HepG2 (cell line): ENCODE measurements at regions not wholly inside any gene's neighbourhood (a gene's known extent, or its start where the extent isn't known, plus 50 kb on each side); places are given as distances from the start of the nearest gene placed in this dataset.

Experiments used
- ATAC-seq: fragments of 200-7000 bp; cut with Tn5 transposase; 3 replicates; pipeline ENCODE4 v1.9.1; 2020; ENCODE audit warnings: mild to moderate bottlenecking, moderate library complexity
- BruUV-seq: library from RNA; stranded (reverse); fragments of 400-500 nt; replicated peaks from 2 replicates; lab custom pipeline; 2021; lab: Mats Ljungman, UMichigan
- CTCF ChIA-PET: fragments of 300-600 bp; formaldehyde crosslinking; extraction: SDS; loops from one replicate; lab custom pipeline; 2021; ENCODE audit warnings: low total read pairs, inconsistent platforms, low intra/inter-chr PET ratio; lab: Yijun Ruan, JAX
- POLR2A ChIA-PET: fragments of 350-600 bp; sonication (Branson Sonifier 250); formaldehyde crosslinking; loops from one replicate; lab custom pipeline; 2020; ENCODE audit warnings: antibody characterized with exemption, inconsistent platforms; lab: Yijun Ruan, JAX
- DNase-seq: peaks from one replicate; pipeline ENCODE4 v3.0.0-alpha.2; 2015; ENCODE audit warnings: low spot score
- FAIRE-seq: peaks from 3 replicates; lab custom pipeline; 2011; peaks lifted over from hg19 to GRCh38; lab: Jason Lieb, UNC
- H2AFZ ChIP-seq: one replicate; pipeline ENCODE4 v1.6.1; 2011; ENCODE audit warnings: low read length, inconsistent platforms
- H3K27ac ChIP-seq: fragments of 300-600 bp; 3 replicates; pipeline ENCODE4 v1.8.0; 2011; ENCODE audit warnings: mixed run types, mild to moderate bottlenecking, mixed read lengths, low read length, inconsistent platforms; ENCODE audit not compliant: insufficient read depth; ENCODE audit errors: extremely low read length
- H3K27me3 ChIP-seq, 2 experiments: fragments of 200-600 bp in 1 of 2; 2 replicates in 1 of 2; 3 replicates in 1 of 2; pipeline versions ENCODE4 v1.6.0 to v1.8.0; 2011; ENCODE audit warnings: low read length in 2 of 2, mild to moderate bottlenecking in 2 of 2, moderate library complexity in 2 of 2, inconsistent platforms in 1 of 2; ENCODE audit not compliant: insufficient read depth in 2 of 2, control insufficient read depth in 1 of 2
- H3K36me3 ChIP-seq, 2 experiments: fragments of 200-600 bp in 1 of 2; replicated peaks in 1 of 2; 2 replicates in 1 of 2; 3 replicates in 1 of 2; pipeline versions ENCODE4 v1.5.1 to v1.8.0; 2011; ENCODE audit warnings: low read length in 2 of 2, inconsistent platforms in 1 of 2; ENCODE audit not compliant: insufficient read depth in 2 of 2, control insufficient read depth in 1 of 2
- H3K4me1 ChIP-seq: 2 replicates; pipeline ENCODE4 v1.5.1; 2012; ENCODE audit warnings: low read length, inconsistent platforms; ENCODE audit not compliant: insufficient read depth
- H3K4me2 ChIP-seq: 2 replicates; pipeline ENCODE4 v1.6.0; 2011; ENCODE audit warnings: low read depth, low read length, inconsistent platforms
- H3K4me3 ChIP-seq, 3 experiments: fragments of 200-600 bp in 1 of 3; sonication (generic), shearing (Covaris generic) in 1 of 3; replicated peaks in 1 of 3; 2 replicates each; pipeline ENCODE4 v1.5.1; 2011 to 2016; ENCODE audit warnings: low read length in 3 of 3, inconsistent platforms in 2 of 3, low read depth in 2 of 3, mild to moderate bottlenecking in 2 of 3, control low read depth in 1 of 3, mixed read lengths in 1 of 3; ENCODE audit not compliant: insufficient read depth in 1 of 3
- H3K79me2 ChIP-seq: one replicate; pipeline ENCODE4 v1.6.1; 2011; ENCODE audit warnings: low read length, inconsistent platforms; ENCODE audit not compliant: insufficient read depth
- H3K9ac ChIP-seq: 2 replicates; pipeline ENCODE4 v1.6.0; 2011; ENCODE audit warnings: mild to moderate bottlenecking, low read depth, low read length, inconsistent platforms; ENCODE audit not compliant: insufficient read depth
- H3K9me3 ChIP-seq: 2 replicates; pipeline ENCODE4 v1.5.1; 2012; ENCODE audit warnings: mild to moderate bottlenecking, low read length
- H4K20me1 ChIP-seq: 2 replicates; pipeline ENCODE4 v1.6.0; 2011; ENCODE audit warnings: inconsistent platforms, mild to moderate bottlenecking, low read length, moderate library complexity; ENCODE audit not compliant: insufficient read depth
- BRCA1 ChIP-seq: sonication (generic); formaldehyde crosslinking; IDR thresholded peaks from 2 replicates; pipeline ENCODE4 v1.4.0; 2020; ENCODE audit warnings: missing genetic modification reagents
- SATB2 ChIP-seq: sonication (generic); formaldehyde crosslinking; IDR thresholded peaks from 2 replicates; pipeline ENCODE4 v1.5.0; 2020; ENCODE audit warnings: missing genetic modification reagents
- WGBS: methylation state at CpG from one replicate; pipeline ENCODE4 v1.1.6; 2017; ENCODE audit warnings: low lambda C conversion rate; 5-methylcytosine and 5-hydroxymethylcytosine counted together
- in situ Hi-C: cut with HindIII; loops from 2 replicates; pipeline ENCODE4 v1.10.0; 2017; ENCODE audit warnings: low pct_unique_long_range_greater_than_20kb; ENCODE audit not compliant: extremely low pct_ligation_motif_present
- intact Hi-C: fragments of 100-400 bp; cut with micrococcal nuclease; formaldehyde crosslinking; loops from one replicate; pipeline ENCODE4 v1.10.0; 2022; ENCODE audit not compliant: unreplicated experiment
- TF ChIP-seq, protein P1 (sequence below): sonication (generic); formaldehyde crosslinking; IDR thresholded peaks from 2 replicates; pipeline ENCODE4 v1.5.1; 2020; ENCODE audit warnings: mild to moderate bottlenecking, missing genetic modification reagents, borderline replicate concordance

DNA sequence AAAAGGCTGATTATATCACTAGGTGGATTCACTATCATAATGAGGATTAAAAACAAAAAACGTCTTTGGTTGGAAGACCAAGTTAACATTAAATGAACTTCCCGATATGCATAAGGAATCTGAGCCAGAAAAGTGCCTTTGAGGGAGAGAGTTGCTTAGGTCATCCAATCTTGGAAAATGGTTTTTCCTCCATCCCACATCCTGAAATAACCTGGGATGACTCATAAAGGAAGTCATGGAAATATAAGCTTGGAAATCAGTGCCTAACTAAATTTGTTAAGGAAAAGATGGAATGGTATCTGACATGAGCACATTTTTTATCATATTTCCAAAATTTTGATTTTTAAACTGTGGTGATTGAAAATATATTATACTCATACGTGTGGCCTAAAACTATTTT, 66.0 kb downstream of the KBTBD8 start:
- POLR2A ChIA-PET: no interaction called here
- no peak overlapping the region for H3K27ac ChIP-seq
- H3K4me3 ChIP-seq: no peak overlapping the region
- no peak overlapping the region for H3K9ac ChIP-seq
- no peaks in the 10 kb centered on the region for H4K20me1 ChIP-seq
- in situ Hi-C loops (no loop called here), intact Hi-C loops (no loop called here)
- WGBS: 2% methylated on average over 3 of the region's 3 CpGs
- no peak overlapping the region for H2AFZ ChIP-seq
- FAIRE-seq: no peak
- H3K9me3 ChIP-seq: no peaks in the 10 kb centered on the region
- no TSS peak for BruUV-seq
- DNase-seq: no peak
- no peak for ATAC-seq
- no peaks in the 10 kb centered on the region for H3K36me3 ChIP-seq
- no peak overlapping the region for H3K4me2 ChIP-seq
- TF ChIP-seq, protein P1, sequence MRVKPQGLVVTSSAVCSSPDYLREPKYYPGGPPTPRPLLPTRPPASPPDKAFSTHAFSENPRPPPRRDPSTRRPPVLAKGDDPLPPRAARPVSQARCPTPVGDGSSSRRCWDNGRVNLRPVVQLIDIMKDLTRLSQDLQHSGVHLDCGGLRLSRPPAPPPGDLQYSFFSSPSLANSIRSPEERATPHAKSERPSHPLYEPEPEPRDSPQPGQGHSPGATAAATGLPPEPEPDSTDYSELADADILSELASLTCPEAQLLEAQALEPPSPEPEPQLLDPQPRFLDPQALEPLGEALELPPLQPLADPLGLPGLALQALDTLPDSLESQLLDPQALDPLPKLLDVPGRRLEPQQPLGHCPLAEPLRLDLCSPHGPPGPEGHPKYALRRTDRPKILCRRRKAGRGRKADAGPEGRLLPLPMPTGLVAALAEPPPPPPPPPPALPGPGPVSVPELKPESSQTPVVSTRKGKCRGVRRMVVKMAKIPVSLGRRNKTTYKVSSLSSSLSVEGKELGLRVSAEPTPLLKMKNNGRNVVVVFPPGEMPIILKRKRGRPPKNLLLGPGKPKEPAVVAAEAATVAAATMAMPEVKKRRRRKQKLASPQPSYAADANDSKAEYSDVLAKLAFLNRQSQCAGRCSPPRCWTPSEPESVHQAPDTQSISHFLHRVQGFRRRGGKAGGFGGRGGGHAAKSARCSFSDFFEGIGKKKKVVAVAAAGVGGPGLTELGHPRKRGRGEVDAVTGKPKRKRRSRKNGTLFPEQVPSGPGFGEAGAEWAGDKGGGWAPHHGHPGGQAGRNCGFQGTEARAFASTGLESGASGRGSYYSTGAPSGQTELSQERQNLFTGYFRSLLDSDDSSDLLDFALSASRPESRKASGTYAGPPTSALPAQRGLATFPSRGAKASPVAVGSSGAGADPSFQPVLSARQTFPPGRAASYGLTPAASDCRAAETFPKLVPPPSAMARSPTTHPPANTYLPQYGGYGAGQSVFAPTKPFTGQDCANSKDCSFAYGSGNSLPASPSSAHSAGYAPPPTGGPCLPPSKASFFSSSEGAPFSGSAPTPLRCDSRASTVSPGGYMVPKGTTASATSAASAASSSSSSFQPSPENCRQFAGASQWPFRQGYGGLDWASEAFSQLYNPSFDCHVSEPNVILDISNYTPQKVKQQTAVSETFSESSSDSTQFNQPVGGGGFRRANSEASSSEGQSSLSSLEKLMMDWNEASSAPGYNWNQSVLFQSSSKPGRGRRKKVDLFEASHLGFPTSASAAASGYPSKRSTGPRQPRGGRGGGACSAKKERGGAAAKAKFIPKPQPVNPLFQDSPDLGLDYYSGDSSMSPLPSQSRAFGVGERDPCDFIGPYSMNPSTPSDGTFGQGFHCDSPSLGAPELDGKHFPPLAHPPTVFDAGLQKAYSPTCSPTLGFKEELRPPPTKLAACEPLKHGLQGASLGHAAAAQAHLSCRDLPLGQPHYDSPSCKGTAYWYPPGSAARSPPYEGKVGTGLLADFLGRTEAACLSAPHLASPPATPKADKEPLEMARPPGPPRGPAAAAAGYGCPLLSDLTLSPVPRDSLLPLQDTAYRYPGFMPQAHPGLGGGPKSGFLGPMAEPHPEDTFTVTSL (CRISPR knock-in tag): no peak
- H3K79me2 ChIP-seq: no peaks in the 10 kb centered on the region
- H3K27me3 ChIP-seq: no peaks in the 10 kb centered on the region; a peak in 2 of 5 replicates
- no peaks in the 10 kb centered on the region for H3K4me1 ChIP-seq
- CTCF ChIA-PET: no interaction called here

DNA sequence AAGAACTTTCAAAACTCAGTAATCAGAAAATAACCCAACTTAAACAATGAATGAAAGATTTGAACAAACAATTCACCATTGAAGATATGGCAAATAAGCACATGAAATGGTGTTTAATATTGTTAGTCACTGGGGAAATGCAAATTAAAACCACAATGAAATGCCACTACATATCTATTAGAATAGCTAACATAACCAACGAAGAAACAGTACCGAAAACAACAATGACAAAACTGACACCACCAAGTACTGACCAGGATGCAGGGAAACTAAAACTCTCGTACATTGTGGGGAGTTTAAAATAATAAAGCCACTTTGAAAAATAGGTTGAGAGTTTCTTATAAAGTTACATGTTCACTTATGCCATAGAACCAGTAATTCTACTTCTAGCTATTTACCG, 69.1 kb downstream of the KBTBD8 start:
- H3K27ac ChIP-seq: no peak overlapping the region
- ChIA-PET CTCF (no interaction called here), POLR2A (no interaction called here)
- BruUV-seq: no TSS peak
- H3K9me3 ChIP-seq: no peaks in the 10 kb centered on the region
- WGBS: under 1% methylated on average over 4 of the region's 4 CpGs
- H3K9ac ChIP-seq: no peak overlapping the region
- in situ Hi-C loops: no loop called here
- no peak for FAIRE-seq
- no peak for ATAC-seq
- H3K4me2 ChIP-seq: no peak overlapping the region
- H3K4me1 ChIP-seq: no peaks in the 10 kb centered on the region
- no peaks in the 10 kb centered on the region for H4K20me1 ChIP-seq
- no peak overlapping the region for H3K4me3 ChIP-seq
- intact Hi-C loops: no loop called here
- DNase-seq: no peak
- no peaks in the 10 kb centered on the region for H3K36me3 ChIP-seq
- no peak overlapping the region for H2AFZ ChIP-seq
- no peaks in the 10 kb centered on the region for H3K27me3 ChIP-seq
- H3K79me2 ChIP-seq: no peaks in the 10 kb centered on the region
- no peak for TF ChIP-seq SATB2 (CRISPR knock-in tag)
- no peak for TF ChIP-seq BRCA1 (CRISPR knock-in tag)
